ENCODE measurements at regions not wholly inside any gene's neighbourhood (a gene's known extent, or its start where the extent isn't known, plus 50 kb on each side); places are given as distances from the start of the nearest gene placed in this dataset.

- Mint-ChIP-seq H3K27ac (peak overlapping the region; percentile 8), H3K27me3 (no peaks in the 10 kb centered on the region), H3K4me1 (peaks cover 98% of the 10 kb centered on the region), H3K36me3 (ENCODE audit: low read depth) (peaks cover 8% of the 10 kb centered on the region), H3K4me3 (no peak overlapping the region), H3K9me3 (peaks cover 3% of the 10 kb centered on the region)
- POLR2A ChIA-PET: no interaction called here
- TF ChIP-seq, protein P1, sequence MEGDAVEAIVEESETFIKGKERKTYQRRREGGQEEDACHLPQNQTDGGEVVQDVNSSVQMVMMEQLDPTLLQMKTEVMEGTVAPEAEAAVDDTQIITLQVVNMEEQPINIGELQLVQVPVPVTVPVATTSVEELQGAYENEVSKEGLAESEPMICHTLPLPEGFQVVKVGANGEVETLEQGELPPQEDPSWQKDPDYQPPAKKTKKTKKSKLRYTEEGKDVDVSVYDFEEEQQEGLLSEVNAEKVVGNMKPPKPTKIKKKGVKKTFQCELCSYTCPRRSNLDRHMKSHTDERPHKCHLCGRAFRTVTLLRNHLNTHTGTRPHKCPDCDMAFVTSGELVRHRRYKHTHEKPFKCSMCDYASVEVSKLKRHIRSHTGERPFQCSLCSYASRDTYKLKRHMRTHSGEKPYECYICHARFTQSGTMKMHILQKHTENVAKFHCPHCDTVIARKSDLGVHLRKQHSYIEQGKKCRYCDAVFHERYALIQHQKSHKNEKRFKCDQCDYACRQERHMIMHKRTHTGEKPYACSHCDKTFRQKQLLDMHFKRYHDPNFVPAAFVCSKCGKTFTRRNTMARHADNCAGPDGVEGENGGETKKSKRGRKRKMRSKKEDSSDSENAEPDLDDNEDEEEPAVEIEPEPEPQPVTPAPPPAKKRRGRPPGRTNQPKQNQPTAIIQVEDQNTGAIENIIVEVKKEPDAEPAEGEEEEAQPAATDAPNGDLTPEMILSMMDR (IDR thresholded peaks at IDR 0.05): no peak
- ATAC-seq (ENCODE audit: low read depth): no peak
- intact Hi-C loops (cut with micrococcal nuclease): no loop called here
- CTCF ChIA-PET: no interaction called here
- DNase-seq: no peak
These were observed 155.6 kb downstream of the CD83 start for GRCh38 chr6:14273191-14273590.

GRCh38 chr6:14274016-14274415 is 156.4 kb downstream of the CD83 start:
- Mint-ChIP-seq H3K36me3 (ENCODE audit: low read depth) (peaks cover 8% of the 10 kb centered on the region), H3K9me3 (peaks cover 3% of the 10 kb centered on the region), H3K27ac (peak overlapping the region; percentile 7), H3K4me1 (peaks cover 98% of the 10 kb centered on the region), H3K27me3 (no peaks in the 10 kb centered on the region), H3K4me3 (no peak overlapping the region)
- TF ChIP-seq, protein P1 (IDR thresholded peaks at IDR 0.05): no peak
- no peak for DNase-seq
- intact Hi-C loops (cut with micrococcal nuclease): no loop called here
- POLR2A ChIA-PET: no interaction called here
- no peak for ATAC-seq (ENCODE audit: low read depth)
- CTCF ChIA-PET: no interaction called here

GRCh38 chr6:14274546-14275492 is 157.2 kb downstream of the CD83 start:
- DNase-seq: no peak
- TF ChIP-seq, protein P1 (IDR thresholded peaks at IDR 0.05): no peak
- Mint-ChIP-seq H3K27me3 (no peaks in the 10 kb centered on the region), H3K4me3 (peak overlapping the region; percentile 38), H3K36me3 (ENCODE audit: low read depth) (peaks cover 11% of the 10 kb centered on the region), H3K27ac (peak overlapping the region; percentile 97), H3K9me3 (peaks cover 3% of the 10 kb centered on the region), H3K4me1 (peaks cover 94% of the 10 kb centered on the region)
- intact Hi-C loops (cut with micrococcal nuclease): no loop called here
- ChIA-PET POLR2A (interaction anchor here (1.4 kb wide), 1 partner anchor 8 kb away, joined by 3 read pairs; no protein-coding TSS in a partner anchor), CTCF (no interaction called here)
- no peak for ATAC-seq (ENCODE audit: low read depth)

DNA sequence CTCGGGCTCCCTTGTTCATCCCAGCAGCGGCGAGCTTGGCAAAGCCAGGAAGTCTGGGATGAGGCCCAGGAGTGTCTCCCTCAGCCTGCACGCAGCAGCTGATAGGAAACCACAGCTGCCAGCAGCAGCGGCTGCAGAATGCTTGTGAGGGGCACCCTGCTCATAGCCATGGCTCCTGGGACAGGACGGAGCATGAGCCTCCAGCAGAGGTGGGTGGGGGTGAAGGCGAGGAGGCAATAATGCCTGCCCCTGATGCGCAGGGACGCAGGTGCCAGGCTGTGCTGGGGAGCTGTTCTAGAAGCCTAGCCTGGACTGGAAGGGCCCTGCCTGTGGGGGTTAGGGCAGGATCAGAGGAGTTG is 157.9 kb downstream of the CD83 start:
- ATAC-seq (ENCODE audit: low read depth) (no peak), DNase-seq (no peak)
- Mint-ChIP-seq H3K4me3 (peak overlapping the region; percentile 19), H3K9me3 (peaks cover 3% of the 10 kb centered on the region), H3K36me3 (ENCODE audit: low read depth) (peaks cover 17% of the 10 kb centered on the region), H3K27ac (peak overlapping the region; percentile 97), H3K4me1 (peaks cover 93% of the 10 kb centered on the region), H3K27me3 (no peaks in the 10 kb centered on the region)
- intact Hi-C loops (cut with micrococcal nuclease): no loop called here
- TF ChIP-seq, protein P1 (IDR thresholded peaks at IDR 0.05): no peak
- POLR2A ChIA-PET: interaction anchor here (1.4 to 2.2 kb wide), 2 partner anchors 8 to 974 kb away, joined by 3 to 6 read pairs; no protein-coding TSS in a partner anchor
- CTCF ChIA-PET: no interaction called here

DNA sequence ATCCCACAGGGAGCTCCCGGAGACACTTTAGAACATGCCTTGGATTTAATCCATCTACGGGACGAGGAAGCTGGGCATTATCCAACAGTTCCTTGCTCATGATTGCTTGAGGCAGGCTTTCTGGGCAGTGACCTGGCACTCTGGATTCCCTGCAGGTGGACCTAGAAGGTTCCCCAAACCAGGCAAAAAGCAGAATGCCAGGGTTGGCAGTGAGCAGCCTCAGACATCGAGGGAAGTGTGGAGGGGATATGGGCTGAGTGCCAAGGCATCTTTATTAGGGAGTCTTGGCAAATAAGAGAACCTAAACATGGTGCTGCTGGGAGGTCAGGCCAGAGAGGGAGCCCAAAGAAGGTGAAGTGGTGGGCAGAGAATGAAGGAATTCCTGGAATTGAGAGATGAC is 158.5 kb downstream of the CD83 start:
- peak overlapping the region; percentile 77 for H3K4me3 Mint-ChIP-seq
- no peak for ATAC-seq (ENCODE audit: low read depth)

More for the DNA sequence above, 158.5 kb downstream of the CD83 start:
- POLR2A ChIA-PET: interaction anchor here (1.1 to 2.2 kb wide), 3 partner anchors 7 to 973 kb away, joined by 3 to 6 read pairs (median 3); no protein-coding TSS in a partner anchor
- Mint-ChIP-seq H3K27ac (peak overlapping the region; percentile 97), H3K36me3 (ENCODE audit: low read depth) (peaks cover 17% of the 10 kb centered on the region), H3K4me1 (peaks cover 91% of the 10 kb centered on the region), H3K9me3 (peaks cover 3% of the 10 kb centered on the region), H3K27me3 (no peaks in the 10 kb centered on the region)
- TF ChIP-seq, protein P1 (IDR thresholded peaks at IDR 0.05): no peak
- DNase-seq: no peak
- intact Hi-C loops (cut with micrococcal nuclease): loop anchor here (1.0 to 2.0 kb wide), 3 partner anchors 10 to 51 kb away; no protein-coding TSS in a partner anchor
- CTCF ChIA-PET: no interaction called here

Data from activated B cell treated with CpG ODN at 0.5 μM for 24 hours (primary cell).